ENCODE measurements at regions not wholly inside any gene's neighbourhood (a gene's known extent, or its start where the extent isn't known, plus 50 kb on each side); places are given as distances from the start of the nearest gene placed in this dataset.

GRCh38 chr6:126811321-126811720, 307.1 kb upstream of the RSPO3 start:
- TF ChIP-seq CTCF (IDR thresholded peaks at IDR 0.05) (no peak), EP300 (IDR thresholded peaks at IDR 0.05) (no peak), POLR2AphosphoS5 (IDR thresholded peaks at IDR 0.05) (no peak)
